ENCODE measurements at regions not wholly inside any gene's neighbourhood (a gene's known extent, or its start where the extent isn't known, plus 50 kb on each side); places are given as distances from the start of the nearest gene placed in this dataset.

- no peak for TF ChIP-seq CTCF (IDR thresholded peaks at IDR 0.05; ENCODE audit: low read depth, low read length, missing input control)
- TF ChIP-seq TAF1 (conservative IDR thresholded peaks at IDR 0.05), result no peak
- TF ChIP-seq GABPA (IDR thresholded peaks at IDR 0.05 in 1 of 2, conservative IDR thresholded peaks at IDR 0.05 in 1 of 2), result no peak
- TF ChIP-seq MAX (IDR thresholded peaks at IDR 0.05), result no peak
- TF ChIP-seq YY1 (IDR thresholded peaks at IDR 0.05), result no peak
- no peak for TF ChIP-seq REST (IDR thresholded peaks at IDR 0.05)
- no peak for TF ChIP-seq JUND (IDR thresholded peaks at IDR 0.05)
These were observed 295.8 kb upstream of the MTPN start for GRCh38 chr7:136272934-136273333.

Data from liver (tissue), 3 donors.